T-cell (primary cell): ENCODE measurements at regions not wholly inside any gene's neighbourhood (a gene's known extent, or its start where the extent isn't known, plus 50 kb on each side); places are given as distances from the start of the nearest gene placed in this dataset.
"Not testable (repeated sequence)": the region's sequence is repeated elsewhere in the genome, so short reads cannot be mapped to it uniquely, and the experiment has no call there.

ENCODE experiments used
- ATAC-seq, 4 experiments: fragments of 200-7000 bp in 3 of 4; fragments of 150-1000 bp in 1 of 4; cut with Tn5 transposase; replicated peaks in 1 of 4; 1 replicate in 3 of 4; 2 replicates in 1 of 4; pipeline ENCODE4 v1.10.0; 2021; ENCODE audit warnings: moderate library complexity in 3 of 4, mild to moderate bottlenecking in 2 of 4, moderate number of reproducible peaks in 1 of 4
- CTCF ChIA-PET, 2 donors: fragments of 300-600 bp; sonication (Branson Sonifier 250); formaldehyde crosslinking; loops; one replicate each; lab custom pipeline; 2022; ENCODE audit warnings: antibody characterized with exemption in 2 of 2; lab: Charles Lee
- POLR2A ChIA-PET, 2 donors: fragments of 300-600 bp; sonication (Branson Sonifier 250); formaldehyde crosslinking; loops; one replicate each; lab custom pipeline; 2022; ENCODE audit warnings: antibody characterized with exemption in 2 of 2; lab: Charles Lee
- DNase-seq, 35 experiments: peaks; one replicate each; pipeline versions ENCODE4 v3.0.0 to v3.0.0-alpha.2; 2013 to 2023
- H3K27ac ChIP-seq: one replicate; pipeline ENCODE4 v1.5.1; 2013; ENCODE audit warnings: low read length
- H3K27me3 ChIP-seq, 2 experiments: replicated peaks in 1 of 2; 1 replicate in 1 of 2; 2 replicates in 1 of 2; pipeline versions ENCODE4 v1.6.1 to v1.7.0; 2013; ENCODE audit warnings: low read length in 1 of 2, mixed read lengths in 1 of 2; ENCODE audit not compliant: control insufficient read depth in 2 of 2, insufficient read depth in 2 of 2; ENCODE audit errors: extremely low read depth in 1 of 2
- H3K36me3 ChIP-seq, 2 donors: 1 replicate in 1 of 2; 2 replicates in 1 of 2; pipeline versions ENCODE4 v1.6.1 to v1.7.0; 2013; ENCODE audit warnings: low read length in 1 of 2; ENCODE audit not compliant: control insufficient read depth in 2 of 2, insufficient read depth in 1 of 2; ENCODE audit errors: extremely low read depth in 1 of 2
- H3K4me1 ChIP-seq, 2 experiments: 1 replicate in 1 of 2; 2 replicates in 1 of 2; pipeline versions ENCODE4 v1.6.1 to v1.7.0; 2013; ENCODE audit warnings: low read length in 2 of 2, mixed read lengths in 1 of 2; ENCODE audit not compliant: insufficient read depth in 2 of 2, control insufficient read depth in 1 of 2; ENCODE audit errors: extremely low read depth in 1 of 2
- H3K4me3 ChIP-seq, 2 donors: 1 replicate in 1 of 2; 2 replicates in 1 of 2; pipeline versions ENCODE4 v1.5.1 to v1.7.0; 2013; ENCODE audit warnings: mild to moderate bottlenecking in 2 of 2, low read length in 1 of 2, moderate library complexity in 1 of 2; ENCODE audit not compliant: control insufficient read depth in 1 of 2; ENCODE audit errors: extremely low read depth in 1 of 2
- H3K9me3 ChIP-seq: 2 replicates; pipeline ENCODE4 v1.7.0; 2013
- H3K27ac Mint-ChIP-seq, 2 donors: one replicate each; pipeline ENCODE4 v1.8.0; 2020 to 2021; ENCODE audit warnings: mild to moderate bottlenecking in 2 of 2, mixed read lengths in 2 of 2
- H3K27me3 Mint-ChIP-seq, 2 donors: one replicate each; pipeline ENCODE4 v1.8.0; 2021 to 2022; ENCODE audit warnings: mixed read lengths in 2 of 2
- H3K36me3 Mint-ChIP-seq: one replicate; pipeline ENCODE4 v1.8.0; 2021; ENCODE audit warnings: mixed read lengths
- H3K4me1 Mint-ChIP-seq, 3 donors: one replicate each; pipeline ENCODE4 v1.8.0; 2020 to 2022; ENCODE audit warnings: mixed read lengths in 3 of 3, mild to moderate bottlenecking in 1 of 3
- H3K4me3 Mint-ChIP-seq, 3 donors: one replicate each; pipeline ENCODE4 v1.8.0; 2020 to 2022; ENCODE audit warnings: mild to moderate bottlenecking in 3 of 3, mixed read lengths in 3 of 3, moderate library complexity in 3 of 3
- H3K9me3 Mint-ChIP-seq, 3 donors: one replicate each; pipeline ENCODE4 v1.8.0; 2020 to 2022; ENCODE audit warnings: mixed read lengths in 3 of 3
- WGBS: methylation state at CpG from one replicate; pipeline ENCODE4 v1.1.5; 2013; ENCODE audit warnings: missing lambda C conversion rate; ENCODE audit not compliant: insufficient coverage; 5-methylcytosine and 5-hydroxymethylcytosine counted together

DNA sequence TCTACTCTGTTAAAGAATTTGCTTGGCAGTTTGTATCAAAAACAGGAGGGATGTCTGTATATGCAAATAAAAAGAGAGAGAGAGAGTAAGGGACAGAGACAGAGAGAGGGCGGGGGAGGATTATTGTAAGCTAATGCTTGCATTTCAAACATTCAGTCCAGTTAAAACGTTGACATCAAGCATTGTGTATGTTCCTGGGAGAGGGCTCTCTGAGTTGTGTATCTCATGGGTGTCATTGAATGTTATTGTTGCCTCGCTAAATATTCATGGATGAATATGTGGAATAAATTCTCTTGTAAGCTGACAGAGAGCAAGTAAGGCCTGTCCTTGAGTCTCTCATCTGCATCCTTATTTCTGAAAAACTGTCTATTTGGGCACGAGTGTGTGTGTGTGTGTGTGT is 78.8 kb upstream of the VRK1 start:
- Mint-ChIP-seq H3K4me1 (no peaks in the 10 kb centered on the region), H3K27me3 (peaks cover 29 to 30% of the 10 kb centered on the region in 2 donors), H3K9me3 (no peaks in the 10 kb centered on the region), H3K4me3 (no peak overlapping the region), H3K36me3 (no peaks in the 10 kb centered on the region), H3K27ac (no peak overlapping the region)
- Histone ChIP-seq H3K4me3 (no peak overlapping the region), H3K36me3 (no peaks in the 10 kb centered on the region), H3K27me3 (peaks cover 0 to 18% of the 10 kb centered on the region in 2 experiments), H3K4me1 (no peaks in the 10 kb centered on the region), H3K27ac (no peak overlapping the region), H3K9me3 (no peaks in the 10 kb centered on the region)
- POLR2A ChIA-PET, result no interaction called here
- ATAC-seq (no peak), DNase-seq (no peak)
- 83% methylated on average over 2 of the region's 4 CpGs for WGBS
- CTCF ChIA-PET, result no interaction called here

DNA sequence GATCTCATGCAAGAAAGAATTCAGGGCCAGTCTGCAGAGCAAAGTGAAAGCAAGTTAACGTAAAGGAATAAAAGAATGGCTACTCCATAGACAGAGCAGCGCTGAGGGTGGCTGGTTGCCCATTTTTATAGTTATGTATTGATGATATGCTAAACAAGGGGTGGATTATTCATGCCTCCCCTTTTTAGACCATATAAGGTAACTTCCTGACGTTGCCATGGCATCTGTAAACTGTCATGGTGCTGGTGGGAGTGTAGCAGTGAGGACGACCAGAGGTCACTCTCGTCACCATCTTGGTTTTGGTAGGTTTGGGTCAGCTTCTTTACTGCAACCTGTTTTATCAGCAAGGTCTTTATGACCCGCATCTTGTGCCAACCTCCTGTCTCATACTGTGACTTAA is 76.5 kb upstream of the VRK1 start:
- CTCF ChIA-PET, H3K27ac ChIP-seq, H3K4me1 Mint-ChIP-seq, H3K4me3 ChIP-seq, H3K9me3 Mint-ChIP-seq, H3K9me3 ChIP-seq, ATAC-seq, H3K4me1 ChIP-seq, DNase-seq, H3K36me3 ChIP-seq, POLR2A ChIA-PET, H3K36me3 Mint-ChIP-seq, H3K4me3 Mint-ChIP-seq, H3K27ac Mint-ChIP-seq: not testable (repeated sequence)
- WGBS, result 60% methylated on average over 1 of the region's 6 CpGs
- H3K27me3 ChIP-seq, result peaks cover 0 to 27% of the 10 kb centered on the region in 2 experiments
- H3K27me3 Mint-ChIP-seq, result peaks cover 9 to 20% of the 10 kb centered on the region in 2 donors

DNA sequence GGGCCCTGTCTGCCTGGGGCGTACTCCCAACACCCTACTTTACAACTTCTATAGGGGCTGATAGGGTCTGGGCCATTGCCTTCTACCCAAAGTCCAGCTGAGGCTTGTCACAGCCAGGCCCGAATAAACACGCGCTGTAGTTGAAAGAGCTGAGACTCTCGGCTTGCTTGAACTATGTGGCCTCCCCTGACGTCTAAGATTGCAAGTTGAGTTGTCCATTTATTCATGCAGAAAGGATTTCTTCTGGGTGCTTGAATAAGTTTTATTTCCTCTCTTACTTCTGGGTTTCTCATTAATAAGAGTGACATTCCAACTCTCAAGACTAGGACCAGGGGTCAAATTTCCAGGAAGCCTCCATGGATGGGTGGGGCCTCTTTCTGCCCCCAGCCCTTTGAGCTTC is 74.4 kb upstream of the VRK1 start:
- Histone ChIP-seq H3K9me3 (no peaks in the 10 kb centered on the region), H3K27me3 (peaks cover 0 to 29% of the 10 kb centered on the region in 2 experiments), H3K36me3 (no peaks in the 10 kb centered on the region), H3K27ac (no peak overlapping the region), H3K4me3 (no peak overlapping the region), H3K4me1 (no peaks in the 10 kb centered on the region)
- ChIA-PET CTCF (no interaction called here), POLR2A (no interaction called here)
- no peaks in the 10 kb centered on the region for H3K9me3 Mint-ChIP-seq
- WGBS, result 73% methylated on average over 5 of the region's 6 CpGs
- no peak for DNase-seq
- no peaks in the 10 kb centered on the region for H3K4me1 Mint-ChIP-seq
- no peak overlapping the region for H3K27ac Mint-ChIP-seq
- peaks cover 16 to 35% of the 10 kb centered on the region in 2 donors for H3K27me3 Mint-ChIP-seq
- ATAC-seq, result no peak
- no peaks in the 10 kb centered on the region for H3K36me3 Mint-ChIP-seq
- no peak overlapping the region for H3K4me3 Mint-ChIP-seq

DNA sequence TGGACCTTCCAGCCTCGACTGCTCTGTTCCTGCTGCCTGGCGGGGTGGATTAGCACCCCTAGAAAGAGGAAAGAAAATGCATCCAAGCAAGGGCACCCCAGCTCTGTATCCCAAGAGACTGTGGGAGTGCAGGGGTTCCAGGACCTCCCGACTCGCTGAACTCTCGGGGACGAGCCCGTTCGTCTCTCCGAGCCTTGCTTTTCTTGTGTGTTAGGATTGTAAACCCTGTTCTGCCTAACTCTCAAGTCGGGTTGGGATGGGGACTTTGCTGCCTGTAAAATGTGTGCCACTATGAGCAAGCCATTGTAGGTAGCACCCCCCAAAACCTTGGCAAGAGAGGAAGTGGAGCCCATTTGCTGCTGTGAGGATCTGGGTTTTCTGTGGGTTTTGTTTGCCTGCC is 73.2 kb upstream of the VRK1 start:
- no peaks in the 10 kb centered on the region for H3K9me3 ChIP-seq
- H3K4me3 ChIP-seq, result no peak overlapping the region
- H3K27me3 Mint-ChIP-seq, result peaks cover 21 to 38% of the 10 kb centered on the region in 2 donors
- H3K27ac ChIP-seq, result no peak overlapping the region
- no peaks in the 10 kb centered on the region for H3K9me3 Mint-ChIP-seq
- no peaks in the 10 kb centered on the region for H3K4me1 Mint-ChIP-seq
- CTCF ChIA-PET, result no interaction called here
- ATAC-seq (no peak), DNase-seq (no peak)
- H3K4me3 Mint-ChIP-seq, result no peak overlapping the region
- no peaks in the 10 kb centered on the region for H3K4me1 ChIP-seq
- H3K27ac Mint-ChIP-seq, result no peak overlapping the region
- POLR2A ChIA-PET, result no interaction called here
- 80% methylated on average over 2 of the region's 10 CpGs for WGBS
- no peaks in the 10 kb centered on the region for H3K36me3 ChIP-seq
- H3K36me3 Mint-ChIP-seq, result no peaks in the 10 kb centered on the region
- peaks cover 0 to 36% of the 10 kb centered on the region in 2 experiments for H3K27me3 ChIP-seq

DNA sequence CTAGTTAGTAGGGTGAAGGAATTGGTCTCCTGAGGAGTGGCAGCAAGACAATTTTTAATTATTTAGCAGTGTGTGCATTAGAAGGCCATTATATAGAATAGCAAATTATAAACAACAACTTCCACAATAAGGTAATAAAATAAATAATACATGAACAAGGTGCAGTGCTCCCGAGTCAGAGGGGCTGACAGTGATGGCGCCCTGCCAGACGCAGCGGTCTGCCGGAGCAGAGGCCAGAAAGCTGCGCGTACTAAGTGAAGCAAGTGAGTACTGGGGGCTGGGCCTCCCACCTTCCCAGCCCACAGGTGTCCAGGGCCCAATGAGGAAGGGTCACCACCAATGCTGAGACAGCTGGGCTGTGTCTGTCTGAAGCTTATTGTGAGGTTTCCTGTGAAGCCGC is 72.0 kb upstream of the VRK1 start:
- H3K4me1 Mint-ChIP-seq, result no peaks in the 10 kb centered on the region
- Histone ChIP-seq H3K9me3 (no peaks in the 10 kb centered on the region), H3K27ac (no peak overlapping the region), H3K36me3 (no peaks in the 10 kb centered on the region), H3K27me3 (peaks cover 0 to 30% of the 10 kb centered on the region in 2 experiments), H3K4me3 (no peak overlapping the region), H3K4me1 (no peaks in the 10 kb centered on the region)
- WGBS, result 98% methylated on average over 6 of the region's 8 CpGs
- peaks cover 24 to 32% of the 10 kb centered on the region in 2 donors for H3K27me3 Mint-ChIP-seq
- H3K4me3 Mint-ChIP-seq, result no peak overlapping the region
- H3K36me3 Mint-ChIP-seq, result no peaks in the 10 kb centered on the region
- ChIA-PET POLR2A (no interaction called here), CTCF (no interaction called here)
- H3K9me3 Mint-ChIP-seq, result no peaks in the 10 kb centered on the region
- ATAC-seq (no peak), DNase-seq (no peak)
- no peak overlapping the region for H3K27ac Mint-ChIP-seq

DNA sequence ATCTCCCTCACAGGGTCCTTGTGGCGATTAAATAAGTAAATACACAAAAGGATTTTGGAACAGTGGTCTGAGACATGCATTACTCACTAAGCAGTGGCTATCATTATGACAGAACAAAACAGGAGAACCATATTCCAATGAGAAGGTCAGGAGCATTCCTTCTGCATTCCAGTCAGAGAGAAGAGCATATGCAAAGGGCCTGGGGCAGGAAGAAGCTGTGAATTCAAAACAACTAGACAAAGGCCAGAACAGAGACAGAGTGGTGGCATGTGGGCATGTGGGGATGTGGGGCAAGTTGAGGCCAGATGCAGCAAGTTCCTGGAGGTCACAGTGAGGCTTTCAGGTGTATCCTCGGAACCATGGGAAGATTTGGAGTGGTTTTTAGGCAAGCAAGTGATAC is 70.1 kb upstream of the VRK1 start:
- H3K4me3 ChIP-seq, result no peak overlapping the region
- ATAC-seq (no peak), DNase-seq (no peak)
- H3K9me3 ChIP-seq, result no peaks in the 10 kb centered on the region
- WGBS, result 34% methylated on average over 2 of the region's 2 CpGs
- ChIA-PET POLR2A (no interaction called here), CTCF (no interaction called here)
- Mint-ChIP-seq H3K4me3 (no peak overlapping the region), H3K27ac (no peak overlapping the region), H3K36me3 (no peaks in the 10 kb centered on the region), H3K27me3 (peaks cover 21 to 31% of the 10 kb centered on the region in 2 donors), H3K9me3 (no peaks in the 10 kb centered on the region), H3K4me1 (no peaks in the 10 kb centered on the region)
- H3K27me3 ChIP-seq, result peaks cover 0 to 29% of the 10 kb centered on the region in 2 experiments
- H3K36me3 ChIP-seq, result no peaks in the 10 kb centered on the region
- no peaks in the 10 kb centered on the region for H3K4me1 ChIP-seq
- no peak overlapping the region for H3K27ac ChIP-seq

DNA sequence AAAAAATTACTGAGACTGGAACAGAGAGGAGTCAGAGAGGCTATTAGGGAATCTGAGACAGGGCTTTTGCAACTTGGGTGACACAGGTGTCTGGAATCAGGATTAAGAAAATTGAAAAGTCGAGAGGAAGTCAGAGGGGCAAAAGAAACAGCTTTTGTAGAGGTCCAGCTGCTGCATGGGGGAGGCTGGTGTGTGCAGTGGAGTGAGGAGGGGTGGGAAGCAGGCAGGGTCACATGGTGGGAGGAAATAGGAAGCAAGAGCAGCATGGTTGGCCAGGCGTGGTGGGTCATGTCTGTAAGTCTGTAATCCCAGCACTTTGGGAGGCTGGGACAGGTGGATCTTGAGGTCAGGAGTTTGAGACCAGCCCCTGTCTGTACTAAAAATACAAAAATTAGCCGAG is 69.7 kb upstream of the VRK1 start:
- Mint-ChIP-seq H3K36me3 (no peaks in the 10 kb centered on the region), H3K4me1 (no peaks in the 10 kb centered on the region), H3K9me3 (no peaks in the 10 kb centered on the region), H3K27me3 (peaks cover 22 to 33% of the 10 kb centered on the region in 2 donors), H3K4me3 (no peak overlapping the region), H3K27ac (no peak overlapping the region)
- Histone ChIP-seq H3K27me3 (peaks cover 0 to 33% of the 10 kb centered on the region in 2 experiments), H3K9me3 (no peaks in the 10 kb centered on the region), H3K27ac (no peak overlapping the region), H3K36me3 (no peaks in the 10 kb centered on the region), H3K4me1 (no peaks in the 10 kb centered on the region), H3K4me3 (no peak overlapping the region)
- DNase-seq, result no peak
- WGBS, result 43% methylated on average over 2 of the region's 3 CpGs
- CTCF ChIA-PET, result no interaction called here
- POLR2A ChIA-PET, result no interaction called here
- no peak for ATAC-seq
